ENCODE measurements at regions not wholly inside any gene's neighbourhood (a gene's known extent, or its start where the extent isn't known, plus 50 kb on each side); places are given as distances from the start of the nearest gene placed in this dataset.
"Not testable (repeated sequence)": the region's sequence is repeated elsewhere in the genome, so short reads cannot be mapped to it uniquely, and the experiment has no call there.

- ATAC-seq: no peak
Measured at GRCh38 chr1:104163912-104164476, 414.3 kb downstream of the AMY1C start.

DNA sequence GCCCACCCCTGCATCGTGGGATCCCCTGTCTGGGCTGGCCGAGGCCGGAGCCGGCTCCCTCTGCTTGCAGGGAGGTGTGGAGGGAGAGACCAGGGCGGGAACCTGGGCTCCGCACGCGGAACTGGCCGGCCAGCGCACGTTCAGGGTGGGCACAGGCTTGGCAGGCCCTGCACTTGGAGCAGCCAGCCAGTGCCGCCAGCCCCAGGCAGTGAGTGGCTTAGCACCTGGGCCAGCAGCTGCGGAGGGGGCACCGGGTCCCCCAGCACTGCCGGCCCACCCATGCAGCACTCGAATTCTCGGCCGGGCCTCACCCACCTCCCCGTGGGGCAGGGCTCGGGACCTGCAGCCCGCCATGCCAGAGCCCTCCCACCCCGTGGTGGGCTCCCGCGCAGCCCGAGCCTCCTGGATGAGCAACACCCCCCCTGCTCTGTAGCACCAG, 422.6 kb downstream of the AMY1C start:
- DNase-seq: no peak
- no peak for ATAC-seq

More at GRCh38 chr1:104163912-104164476, 414.3 kb downstream of the AMY1C start:
- DNase-seq: no peak

- no peak for ATAC-seq
Measured at GRCh38 chr1:104182251-104182650, 432.6 kb downstream of the AMY1C start.

GRCh38 chr1:104189207-104189606, 439.5 kb downstream of the AMY1C start:
- no peak for DNase-seq
- ATAC-seq: no peak

More at GRCh38 chr1:104182251-104182650, 432.6 kb downstream of the AMY1C start:
- DNase-seq: no peak

DNA sequence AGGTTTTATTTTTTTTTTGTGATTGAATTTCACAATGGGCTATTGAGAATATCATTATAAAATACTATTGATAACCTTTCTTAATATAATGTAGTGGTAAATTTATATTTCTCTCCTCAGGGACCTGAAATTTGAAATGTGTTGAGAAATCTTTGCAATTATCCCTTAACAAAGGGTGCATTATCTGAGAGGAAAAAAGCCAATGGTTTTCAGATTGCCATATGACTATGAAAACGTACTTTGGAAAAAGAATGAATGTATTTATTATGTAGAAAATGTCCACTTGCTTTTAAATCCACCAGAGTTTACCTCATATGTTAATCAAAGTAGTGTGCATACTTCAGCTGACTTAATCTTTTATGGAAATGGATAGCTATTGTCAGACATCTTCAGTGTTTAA, 441.1 kb downstream of the AMY1C start:
- DNase-seq (no peak), ATAC-seq (no peak)

DNA sequence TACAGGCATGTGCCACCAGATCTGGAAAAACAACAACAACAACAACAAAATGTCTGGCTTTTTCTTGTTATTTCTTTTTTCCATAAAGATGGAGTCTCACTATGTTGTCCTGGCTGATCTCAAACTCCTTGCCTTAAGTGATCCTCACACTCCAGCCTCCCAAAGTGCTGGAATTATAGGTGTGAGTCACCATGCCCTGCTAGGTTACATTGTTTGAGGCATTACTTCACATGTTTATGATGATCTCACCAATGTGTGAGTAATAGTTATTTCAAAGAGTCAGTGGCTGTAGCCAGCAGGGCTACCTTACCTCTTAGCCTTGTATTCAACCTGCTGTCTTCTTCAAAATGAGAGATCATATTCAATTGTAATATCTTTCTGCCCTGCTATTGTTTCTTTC, 445.7 kb downstream of the AMY1C start:
- ATAC-seq (no peak), DNase-seq (no peak)

DNA sequence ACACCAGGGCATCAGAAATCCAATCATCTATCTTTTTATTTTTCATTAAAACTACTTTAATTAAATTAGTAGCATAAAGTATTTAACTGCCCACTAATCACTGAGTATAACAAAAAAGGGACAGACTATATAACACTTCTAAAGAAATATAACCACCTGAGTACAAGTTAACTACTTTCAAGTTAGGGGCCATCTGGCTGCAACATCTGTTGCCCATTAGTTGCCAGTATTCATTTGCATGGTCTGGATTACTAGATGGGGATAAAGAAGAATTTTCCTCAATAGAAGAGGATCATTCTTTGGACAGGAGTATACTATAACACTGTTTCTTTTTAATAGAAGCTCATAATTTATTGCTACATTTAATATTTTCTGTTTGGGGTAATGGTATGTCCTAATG, 446.4 kb downstream of the AMY1C start:
- ATAC-seq: no peak

GRCh38 chr1:104197516-104197915, 447.8 kb downstream of the AMY1C start:
- DNase-seq: no peak
- no peak for ATAC-seq

More for the DNA sequence above, 446.4 kb downstream of the AMY1C start:
- no peak for DNase-seq

DNA sequence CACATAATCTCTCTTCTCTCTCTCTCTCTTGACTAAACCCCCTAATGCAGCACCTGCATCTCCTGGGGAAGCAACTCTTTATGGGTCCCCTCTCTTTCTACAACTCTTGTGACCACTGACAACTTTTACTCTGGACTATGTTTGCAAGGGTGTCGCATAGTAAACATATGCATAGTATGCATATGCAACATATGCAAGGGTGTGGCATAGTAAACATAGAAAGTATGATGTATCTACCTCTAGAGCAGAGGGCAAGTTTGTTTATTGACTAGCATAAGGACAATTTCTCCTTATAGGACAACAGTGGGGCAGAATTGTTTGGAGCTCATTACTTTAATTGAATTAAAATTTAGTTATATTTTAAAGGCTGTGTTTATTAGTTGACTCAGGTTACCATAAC, 462.5 kb downstream of the AMY1C start:
- no peak for ATAC-seq
- DNase-seq: no peak

GRCh38 chr1:104217395-104217986, 467.8 kb downstream of the AMY1C start:
- not testable (repeated sequence) for DNase-seq, ATAC-seq

GRCh38 chr1:104229860-104230259, 480.2 kb downstream of the AMY1C start:
- no peak for ATAC-seq

DNA sequence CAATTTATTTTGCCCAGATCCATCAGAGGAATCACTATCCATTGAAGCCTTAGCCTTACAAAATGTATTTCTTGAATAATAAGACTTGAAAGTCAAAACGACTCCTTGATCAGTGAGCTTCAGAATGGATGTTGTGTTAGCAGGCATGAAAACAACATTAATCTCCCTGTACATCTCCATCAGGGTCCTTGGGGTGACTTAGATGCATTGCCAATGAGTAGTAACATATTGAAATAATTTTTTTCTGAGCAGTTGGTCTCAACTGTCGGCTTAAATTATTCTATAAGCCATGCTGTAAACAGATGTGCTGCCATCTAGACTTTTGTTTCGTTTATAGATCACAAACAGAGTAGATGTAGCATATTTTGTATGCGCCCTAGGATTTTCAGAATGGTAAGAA, 482.0 kb downstream of the AMY1C start:
- ATAC-seq (no peak), DNase-seq (no peak)

More at GRCh38 chr1:104229860-104230259, 480.2 kb downstream of the AMY1C start:
- no peak for DNase-seq

DNA sequence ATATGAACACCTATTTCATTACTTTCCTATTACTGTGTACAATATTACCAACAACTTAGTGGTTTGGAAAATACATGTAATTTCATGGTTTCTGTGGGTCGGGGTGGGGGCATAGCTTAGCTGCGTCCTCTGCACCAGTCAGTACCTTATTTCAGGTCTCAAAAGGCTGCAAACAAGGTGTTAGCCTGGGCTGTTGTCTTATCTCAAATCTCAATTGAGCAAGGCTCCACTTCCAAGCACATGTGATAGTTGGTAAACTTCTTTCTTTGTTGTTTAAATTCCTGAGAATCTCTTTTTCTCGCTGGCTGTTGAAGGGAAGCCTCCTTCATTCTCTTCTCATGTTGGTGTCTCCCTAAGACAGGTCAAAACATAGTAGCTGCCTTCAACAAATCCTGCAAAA, 485.4 kb downstream of the AMY1C start:
- ATAC-seq (no peak), DNase-seq (no peak)

DNA sequence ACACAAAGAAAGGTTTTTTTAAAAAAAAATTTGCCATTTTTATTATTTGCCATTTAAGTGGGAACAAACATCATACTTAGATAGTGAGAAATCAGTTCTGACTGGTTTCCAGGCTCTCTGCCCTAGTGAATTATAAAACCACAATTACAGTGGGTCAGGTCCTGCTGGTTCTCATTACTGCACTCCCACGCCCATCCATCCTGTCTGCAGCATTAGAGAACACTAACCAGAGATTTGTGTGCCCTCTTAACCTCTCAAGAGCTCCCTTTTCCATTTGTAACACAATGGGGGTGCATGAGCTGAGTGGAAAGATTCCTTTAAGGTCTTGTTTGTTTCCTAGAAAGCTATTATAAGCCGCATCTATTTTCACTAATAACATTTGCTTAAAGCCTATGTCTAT, 489.3 kb downstream of the AMY1C start:
- DNase-seq (no peak), ATAC-seq (no peak)

GRCh38 chr1:104248385-104248784, 498.7 kb downstream of the AMY1C start:
- DNase-seq (no peak), ATAC-seq (no peak)

DNA sequence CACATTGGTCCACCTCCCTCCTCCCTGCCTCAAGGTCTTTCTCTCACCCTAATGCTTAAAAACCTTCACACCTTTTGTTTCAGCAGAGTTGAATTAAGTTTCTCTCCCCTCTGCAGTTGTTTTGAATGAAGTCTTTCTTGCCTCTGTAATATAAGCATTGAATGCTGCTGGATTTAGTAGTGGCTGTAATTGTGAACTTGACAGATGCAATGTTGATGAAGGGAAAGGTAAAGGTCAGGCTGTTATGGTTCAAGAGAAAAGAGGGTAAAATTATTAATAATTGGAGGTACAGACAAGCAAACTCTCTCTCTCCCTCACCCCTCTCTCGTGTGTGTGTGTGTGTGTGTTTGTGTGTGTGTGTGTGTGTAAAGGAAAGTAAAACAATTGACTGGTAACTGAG, 509.8 kb downstream of the AMY1C start:
- DNase-seq: no peak

DNA sequence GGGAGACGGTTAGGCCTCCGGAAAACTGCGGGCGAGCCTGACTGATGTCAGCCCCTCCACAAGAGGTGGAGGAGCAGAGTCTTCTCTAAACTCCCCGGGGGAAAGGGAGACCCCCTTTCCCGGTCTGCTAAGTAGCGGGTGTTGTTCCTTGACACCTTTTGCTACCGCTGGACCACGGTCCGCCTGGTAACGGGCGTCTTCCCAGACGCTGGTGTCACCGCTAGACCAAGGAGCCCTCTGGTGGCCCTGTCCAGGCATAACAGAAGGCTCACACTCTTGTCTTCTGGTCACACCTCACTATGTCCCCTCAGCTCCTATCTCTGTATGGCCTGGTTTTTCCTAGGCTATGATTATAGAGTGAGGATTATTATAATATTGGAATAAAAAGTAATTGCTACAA, 513.4 kb downstream of the AMY1C start:
- not testable (repeated sequence) for ATAC-seq, DNase-seq

More for the DNA sequence above, 509.8 kb downstream of the AMY1C start:
- ATAC-seq: no peak

DNA sequence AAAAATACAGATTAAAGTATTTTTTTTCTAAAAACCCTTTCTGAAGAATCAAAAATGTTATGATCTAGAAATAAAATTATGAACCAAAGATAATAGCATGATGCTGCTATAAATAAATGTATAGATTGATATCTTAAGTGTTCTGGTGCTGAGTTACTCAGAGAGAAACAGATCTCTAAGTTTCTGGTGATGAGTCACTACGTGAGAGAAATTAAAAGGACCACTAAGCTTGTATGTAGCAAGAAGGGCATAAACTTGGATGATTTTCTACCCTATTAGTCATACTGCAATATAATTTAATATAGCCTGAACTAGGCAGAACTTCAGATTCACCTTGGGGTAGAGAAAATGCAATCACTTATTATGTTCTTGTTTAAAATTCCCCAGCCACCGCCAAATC, 514.8 kb downstream of the AMY1C start:
- no peak for ATAC-seq
- no peak for DNase-seq

GRCh38 chr1:104265163-104265562, 515.5 kb downstream of the AMY1C start:
- no peak for ATAC-seq
- DNase-seq: no peak

- DNase-seq (no peak), ATAC-seq (no peak)
Measured at GRCh38 chr1:104266612-104267011, 516.9 kb downstream of the AMY1C start.

- not testable (repeated sequence) for DNase-seq, ATAC-seq
Measured at GRCh38 chr1:104288322-104288721, 538.6 kb downstream of the AMY1C start.

- ATAC-seq: no peak
- no peak for DNase-seq
Measured at GRCh38 chr1:104291156-104291555, 541.5 kb downstream of the AMY1C start.

DNA sequence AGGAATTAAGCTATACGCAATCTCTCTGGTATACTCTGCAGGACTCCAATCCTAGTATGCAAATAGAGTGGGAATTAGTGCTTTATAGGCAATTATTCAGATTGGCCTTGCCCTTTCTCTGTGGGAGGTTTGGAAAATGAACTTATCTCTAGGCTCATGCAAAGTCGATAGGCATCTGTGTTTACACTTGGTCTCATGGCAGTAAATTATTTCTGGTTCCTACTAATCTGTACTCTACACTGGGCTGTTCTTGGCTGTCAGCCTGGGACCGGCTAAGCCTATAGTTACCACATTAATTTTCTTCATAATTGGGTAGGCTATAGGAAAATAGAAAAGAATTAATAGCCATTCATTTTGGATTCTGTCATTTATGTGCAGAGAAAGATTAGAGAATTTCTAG, 544.6 kb downstream of the AMY1C start:
- ATAC-seq (no peak), DNase-seq (no peak)

DNA sequence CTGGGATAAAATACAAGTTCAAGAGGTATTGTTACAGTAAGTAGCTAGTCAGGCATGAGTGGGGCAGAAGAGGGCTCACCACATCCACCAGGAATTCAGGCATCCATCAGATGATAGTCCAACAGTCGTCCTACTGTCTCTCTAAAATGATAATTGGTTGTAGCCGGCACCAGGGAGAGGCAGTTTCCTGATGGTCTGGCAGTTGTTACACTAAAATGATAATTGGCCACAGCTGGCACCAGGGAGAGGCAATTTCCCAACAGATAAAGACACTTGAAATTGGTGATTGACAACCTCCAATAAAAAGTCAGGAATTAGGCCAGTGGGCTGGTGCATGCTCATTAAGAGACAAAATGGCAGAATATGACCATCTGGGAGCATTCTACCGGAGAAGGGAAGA, 545.8 kb downstream of the AMY1C start:
- no peak for DNase-seq
- ATAC-seq: no peak

Measured in stimulated activated naive CD8-positive, alpha-beta T cell treated with anti-CD3 and anti-CD28 coated beads, Interleukin-15, Interleukin-2, amounts not matched to agents 100 U/mL and 50 U/mL, for 24 hours (primary cell).